SK-N-SH (cell line): ENCODE measurements at regions not wholly inside any gene's neighbourhood (a gene's known extent, or its start where the extent isn't known, plus 50 kb on each side); places are given as distances from the start of the nearest gene placed in this dataset.

Experiments used
- CTCF ChIA-PET: fragments of 300-600, 350-600 bp; formaldehyde crosslinking; extraction: SDS; loops from one replicate; lab custom pipeline; 2021; lab: Yijun Ruan, JAX
- POLR2A ChIA-PET: fragments of 350-600 bp; sonication (Branson Sonifier 250); formaldehyde crosslinking; extraction: SDS; loops from one replicate; lab custom pipeline; 2020; ENCODE audit warnings: antibody characterized with exemption, inconsistent platforms; lab: Yijun Ruan, JAX
- DNase-seq: peaks from one replicate; pipeline ENCODE4 v3.0.0; 2012
- H2AFZ ChIP-seq: fragments of 200-600 bp; sonication (generic); 2 replicates; pipeline ENCODE4 v1.8.1; 2016; ENCODE audit warnings: antibody characterized with exemption, mild to moderate bottlenecking, low read depth
- H3F3A ChIP-seq: fragments of 200-600 bp; sonication (generic); replicated peaks from 2 replicates; pipeline ENCODE3; 2016; ENCODE audit warnings: antibody characterized with exemption, mild to moderate bottlenecking; ENCODE audit not compliant: insufficient read depth
- H3K27ac ChIP-seq, 2 experiments: fragments of 200-500 bp in 1 of 2; fragments of 200-600 bp in 1 of 2; sonication (Bioruptor generic) in 1 of 2; sonication (generic), shearing (Covaris generic) in 1 of 2; 2 replicates each; pipeline versions ENCODE4 v1.5.1 to v1.6.1; 2014 to 2016; ENCODE audit warnings: low read depth in 2 of 2, inconsistent platforms in 1 of 2, low read length in 1 of 2, mild to moderate bottlenecking in 1 of 2, mixed read lengths in 1 of 2
- H3K27me3 ChIP-seq: fragments of 200-600 bp; sonication (generic), shearing (Covaris generic); 2 replicates; pipeline ENCODE4 v1.6.1; 2016; ENCODE audit warnings: mixed run types; ENCODE audit not compliant: insufficient read depth
- H3K36me3 ChIP-seq, 2 experiments: fragments of 200-500 bp in 1 of 2; fragments of 200-600 bp in 1 of 2; sonication (Bioruptor generic) in 1 of 2; sonication (generic) in 1 of 2; replicated peaks in 1 of 2; 2 replicates each; pipeline versions ENCODE3 to v1.5.1; 2014 to 2016; ENCODE audit warnings: low read length in 1 of 2, mild to moderate bottlenecking in 1 of 2; ENCODE audit not compliant: insufficient read depth in 2 of 2, control insufficient read depth in 1 of 2
- H3K4me1 ChIP-seq, 2 experiments: fragments of 200-500 bp in 1 of 2; fragments of 200-600 bp in 1 of 2; sonication (Bioruptor generic) in 1 of 2; sonication (generic), shearing (Covaris generic) in 1 of 2; 2 replicates each; pipeline versions ENCODE4 v1.5.1 to v1.6.1; 2014 to 2016; ENCODE audit warnings: low read depth in 1 of 2, low read length in 1 of 2, mixed run types in 1 of 2; ENCODE audit not compliant: insufficient read depth in 2 of 2, control insufficient read depth in 1 of 2
- H3K4me2 ChIP-seq: fragments of 200-600 bp; sonication (generic), shearing (Covaris generic); 2 replicates; pipeline ENCODE4 v1.6.1; 2017; ENCODE audit warnings: mixed run types
- H3K4me3 ChIP-seq, 2 experiments: fragments of 200-500 bp in 1 of 2; fragments of 200-600 bp in 1 of 2; sonication (Bioruptor generic) in 1 of 2; sonication (generic), shearing (Covaris generic) in 1 of 2; 2 replicates each; pipeline versions ENCODE4 v1.5.1 to v1.8.1; 2014 to 2016; ENCODE audit warnings: low read depth in 2 of 2, inconsistent platforms in 1 of 2, low read length in 1 of 2, mild to moderate bottlenecking in 1 of 2, mixed read lengths in 1 of 2, moderate library complexity in 1 of 2
- H3K79me2 ChIP-seq: fragments of 200-600 bp; sonication (generic); 2 replicates; pipeline ENCODE4 v1.8.1; 2017; ENCODE audit warnings: mild to moderate bottlenecking; ENCODE audit not compliant: insufficient read depth
- H3K9ac ChIP-seq: fragments of 200-600 bp; sonication (generic); 2 replicates; pipeline ENCODE4 v1.6.1; 2017; ENCODE audit warnings: mixed run types
- H3K9me2 ChIP-seq: fragments of 200-600 bp; sonication (generic); 2 replicates; pipeline ENCODE4 v1.6.1; 2017; ENCODE audit warnings: mixed run types
- H3K9me3 ChIP-seq: fragments of 200-600 bp; sonication (generic); 2 replicates; pipeline ENCODE4 v1.6.1; 2017; ENCODE audit warnings: mixed run types, mild to moderate bottlenecking, moderate library complexity
- H4K20me1 ChIP-seq: fragments of 200-600 bp; sonication (generic); 2 replicates; pipeline ENCODE4 v1.6.1; 2017; ENCODE audit warnings: mild to moderate bottlenecking, mixed run types; ENCODE audit not compliant: insufficient read depth
- CHD2 ChIP-seq: fragments of 150-350 bp; IDR thresholded peaks from 2 replicates; pipeline ENCODE4 v1.6.1; 2018; ENCODE audit warnings: low read length; ENCODE audit not compliant: partially characterized antibody
- ELF1 ChIP-seq: IDR thresholded peaks from 2 replicates; pipeline ENCODE4 v1.4.0; 2012
- FOSL2 ChIP-seq: IDR thresholded peaks from 2 replicates; pipeline ENCODE4 v1.4.0; 2012; ENCODE audit warnings: low read depth, mild to moderate bottlenecking, moderate library complexity, borderline replicate concordance
- GABPA ChIP-seq: IDR thresholded peaks from 2 replicates; pipeline ENCODE4 v1.4.0; 2012; ENCODE audit warnings: low read depth, mild to moderate bottlenecking
- GATA2 ChIP-seq: sonication (generic); formaldehyde crosslinking; IDR thresholded peaks from 2 replicates; pipeline ENCODE4 v1.5.0; 2020; ENCODE audit warnings: mild to moderate bottlenecking, missing genetic modification reagents
- MXI1 ChIP-seq: IDR thresholded peaks from 2 replicates; pipeline ENCODE4 v1.6.1; 2012; ENCODE audit warnings: mild to moderate bottlenecking, low read depth, low read length, improper control_type of control experiment
- NFIC ChIP-seq: IDR thresholded peaks from 2 replicates; pipeline ENCODE4 v1.4.0; 2012; ENCODE audit warnings: borderline replicate concordance
- TCF12 ChIP-seq: IDR thresholded peaks from 2 replicates; pipeline ENCODE4 v1.4.0; 2012
- WGBS: methylation state at CpG from one replicate; pipeline ENCODE4 v1.1.6; 2017; ENCODE audit warnings: low lambda C conversion rate; 5-methylcytosine and 5-hydroxymethylcytosine counted together
- TF ChIP-seq, protein P1 (sequence below): fragments of 150-350 bp; IDR thresholded peaks from 2 replicates; pipeline ENCODE4 v1.6.1; 2016; ENCODE audit warnings: mild to moderate bottlenecking, low read depth, low read length
- TF ChIP-seq, protein P2 (sequence below): IDR thresholded peaks from 2 replicates; pipeline ENCODE4 v1.4.0; 2012; ENCODE audit warnings: low read depth, borderline replicate concordance
- TF ChIP-seq, protein P3 (sequence below): IDR thresholded peaks from 2 replicates; pipeline ENCODE4 v1.6.1; 2012; ENCODE audit warnings: mild to moderate bottlenecking, low read depth, low read length, moderate library complexity
- TF ChIP-seq, protein P4 (sequence below): IDR thresholded peaks from 2 replicates; pipeline ENCODE4 v1.4.0; 2012; ENCODE audit warnings: low read depth

DNA sequence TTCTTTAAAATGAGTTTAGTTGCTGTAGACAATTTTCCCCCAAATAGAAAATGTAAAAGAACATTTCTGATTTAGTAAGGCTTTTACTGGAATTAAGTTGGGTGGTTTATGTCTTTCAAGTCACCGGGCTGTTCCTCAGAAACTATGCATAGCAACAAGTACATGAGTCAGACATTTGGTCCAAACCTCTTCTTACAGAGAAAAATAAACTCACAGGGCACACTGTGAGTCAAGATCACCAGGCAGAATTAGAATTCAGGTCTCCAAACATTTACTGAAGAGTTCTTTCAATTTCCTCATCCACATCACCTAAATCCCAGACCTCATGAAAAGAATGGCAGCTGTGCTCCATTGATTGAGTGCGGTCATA lies 476.1 kb upstream of the SOX5 start:
- DNase-seq = no peak
- H3K4me2 ChIP-seq = no peak overlapping the region

More for the DNA sequence above, 476.1 kb upstream of the SOX5 start:
- H3K27ac ChIP-seq = no peak overlapping the region
- H3K27me3 ChIP-seq = no peaks in the 10 kb centered on the region
- no peaks in the 10 kb centered on the region for H3K79me2 ChIP-seq
- WGBS = 58% methylated on average over 2 of the region's 2 CpGs
- no peaks in the 10 kb centered on the region for H3F3A ChIP-seq
- no peaks in the 10 kb centered on the region for H3K9me3 ChIP-seq
- TF ChIP-seq NFIC (no peak), MXI1 (no peak), ELF1 (no peak), GABPA (no peak), GATA2 (CRISPR knock-in tag) (no peak), CHD2 (no peak), TCF12 (no peak), FOSL2 (no peak)
- TF ChIP-seq, protein P1, sequence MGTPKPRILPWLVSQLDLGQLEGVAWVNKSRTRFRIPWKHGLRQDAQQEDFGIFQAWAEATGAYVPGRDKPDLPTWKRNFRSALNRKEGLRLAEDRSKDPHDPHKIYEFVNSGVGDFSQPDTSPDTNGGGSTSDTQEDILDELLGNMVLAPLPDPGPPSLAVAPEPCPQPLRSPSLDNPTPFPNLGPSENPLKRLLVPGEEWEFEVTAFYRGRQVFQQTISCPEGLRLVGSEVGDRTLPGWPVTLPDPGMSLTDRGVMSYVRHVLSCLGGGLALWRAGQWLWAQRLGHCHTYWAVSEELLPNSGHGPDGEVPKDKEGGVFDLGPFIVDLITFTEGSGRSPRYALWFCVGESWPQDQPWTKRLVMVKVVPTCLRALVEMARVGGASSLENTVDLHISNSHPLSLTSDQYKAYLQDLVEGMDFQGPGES = no peak
- TF ChIP-seq, protein P2, sequence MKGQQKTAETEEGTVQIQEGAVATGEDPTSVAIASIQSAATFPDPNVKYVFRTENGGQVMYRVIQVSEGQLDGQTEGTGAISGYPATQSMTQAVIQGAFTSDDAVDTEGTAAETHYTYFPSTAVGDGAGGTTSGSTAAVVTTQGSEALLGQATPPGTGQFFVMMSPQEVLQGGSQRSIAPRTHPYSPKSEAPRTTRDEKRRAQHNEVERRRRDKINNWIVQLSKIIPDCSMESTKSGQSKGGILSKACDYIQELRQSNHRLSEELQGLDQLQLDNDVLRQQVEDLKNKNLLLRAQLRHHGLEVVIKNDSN = no peak
- TF ChIP-seq, protein P3, sequence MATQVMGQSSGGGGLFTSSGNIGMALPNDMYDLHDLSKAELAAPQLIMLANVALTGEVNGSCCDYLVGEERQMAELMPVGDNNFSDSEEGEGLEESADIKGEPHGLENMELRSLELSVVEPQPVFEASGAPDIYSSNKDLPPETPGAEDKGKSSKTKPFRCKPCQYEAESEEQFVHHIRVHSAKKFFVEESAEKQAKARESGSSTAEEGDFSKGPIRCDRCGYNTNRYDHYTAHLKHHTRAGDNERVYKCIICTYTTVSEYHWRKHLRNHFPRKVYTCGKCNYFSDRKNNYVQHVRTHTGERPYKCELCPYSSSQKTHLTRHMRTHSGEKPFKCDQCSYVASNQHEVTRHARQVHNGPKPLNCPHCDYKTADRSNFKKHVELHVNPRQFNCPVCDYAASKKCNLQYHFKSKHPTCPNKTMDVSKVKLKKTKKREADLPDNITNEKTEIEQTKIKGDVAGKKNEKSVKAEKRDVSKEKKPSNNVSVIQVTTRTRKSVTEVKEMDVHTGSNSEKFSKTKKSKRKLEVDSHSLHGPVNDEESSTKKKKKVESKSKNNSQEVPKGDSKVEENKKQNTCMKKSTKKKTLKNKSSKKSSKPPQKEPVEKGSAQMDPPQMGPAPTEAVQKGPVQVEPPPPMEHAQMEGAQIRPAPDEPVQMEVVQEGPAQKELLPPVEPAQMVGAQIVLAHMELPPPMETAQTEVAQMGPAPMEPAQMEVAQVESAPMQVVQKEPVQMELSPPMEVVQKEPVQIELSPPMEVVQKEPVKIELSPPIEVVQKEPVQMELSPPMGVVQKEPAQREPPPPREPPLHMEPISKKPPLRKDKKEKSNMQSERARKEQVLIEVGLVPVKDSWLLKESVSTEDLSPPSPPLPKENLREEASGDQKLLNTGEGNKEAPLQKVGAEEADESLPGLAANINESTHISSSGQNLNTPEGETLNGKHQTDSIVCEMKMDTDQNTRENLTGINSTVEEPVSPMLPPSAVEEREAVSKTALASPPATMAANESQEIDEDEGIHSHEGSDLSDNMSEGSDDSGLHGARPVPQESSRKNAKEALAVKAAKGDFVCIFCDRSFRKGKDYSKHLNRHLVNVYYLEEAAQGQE = no peak
- TF ChIP-seq, protein P4, sequence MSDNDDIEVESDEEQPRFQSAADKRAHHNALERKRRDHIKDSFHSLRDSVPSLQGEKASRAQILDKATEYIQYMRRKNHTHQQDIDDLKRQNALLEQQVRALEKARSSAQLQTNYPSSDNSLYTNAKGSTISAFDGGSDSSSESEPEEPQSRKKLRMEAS = no peak
- no peak overlapping the region for H3K9ac ChIP-seq
- no peaks in the 10 kb centered on the region for H3K9me2 ChIP-seq
- no peaks in the 10 kb centered on the region for H4K20me1 ChIP-seq
- ChIA-PET POLR2A (no interaction called here), CTCF (no interaction called here)
- no peak overlapping the region for H2AFZ ChIP-seq
- no peak overlapping the region for H3K4me3 ChIP-seq
- no peaks in the 10 kb centered on the region for H3K36me3 ChIP-seq
- H3K4me1 ChIP-seq = peaks cover 0 to 6% of the 10 kb centered on the region in 2 experiments; a peak in 2 of 4 replicates
